LNCaP clone FGC (cell line): ENCODE measurements at regions not wholly inside any gene's neighbourhood (a gene's known extent, or its start where the extent isn't known, plus 50 kb on each side); places are given as distances from the start of the nearest gene placed in this dataset.

Source experiments
- DNase-seq: peaks from one replicate; pipeline ENCODE4 v3.0.0-alpha.2; 2011; ENCODE audit warnings: low read depth
- H3K4me3 ChIP-seq: 2 replicates; pipeline ENCODE4 v1.5.1; 2011; ENCODE audit warnings: mild to moderate bottlenecking, low read depth, low read length, control low read depth
- TF ChIP-seq, protein P1 (sequence below): IDR thresholded peaks from 2 replicates; pipeline ENCODE4 v1.5.1; 2012; ENCODE audit warnings: mild to moderate bottlenecking; ENCODE audit not compliant: control insufficient read depth, insufficient read depth; ENCODE audit errors: extremely low read depth

DNA sequence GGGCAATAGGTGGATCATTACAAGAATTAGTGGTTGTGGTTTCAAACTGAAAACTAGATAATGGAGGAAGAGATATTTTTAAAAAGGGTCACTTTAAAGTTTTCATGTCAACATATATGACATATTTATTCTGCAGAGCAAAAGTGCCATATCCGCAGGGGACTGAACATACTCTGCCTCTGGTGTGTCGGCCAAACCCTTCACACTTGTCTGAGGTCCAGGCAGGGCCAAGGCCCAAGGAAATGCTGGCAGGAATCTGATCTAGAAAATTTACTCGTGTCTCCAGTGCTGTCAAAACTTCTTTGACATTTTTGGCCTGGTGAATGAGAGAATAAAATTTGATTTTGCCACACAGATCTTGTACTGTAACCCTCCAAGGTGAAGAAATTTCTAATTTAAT is 562.3 kb downstream of the CCSER2 start:
- TF ChIP-seq, protein P1, sequence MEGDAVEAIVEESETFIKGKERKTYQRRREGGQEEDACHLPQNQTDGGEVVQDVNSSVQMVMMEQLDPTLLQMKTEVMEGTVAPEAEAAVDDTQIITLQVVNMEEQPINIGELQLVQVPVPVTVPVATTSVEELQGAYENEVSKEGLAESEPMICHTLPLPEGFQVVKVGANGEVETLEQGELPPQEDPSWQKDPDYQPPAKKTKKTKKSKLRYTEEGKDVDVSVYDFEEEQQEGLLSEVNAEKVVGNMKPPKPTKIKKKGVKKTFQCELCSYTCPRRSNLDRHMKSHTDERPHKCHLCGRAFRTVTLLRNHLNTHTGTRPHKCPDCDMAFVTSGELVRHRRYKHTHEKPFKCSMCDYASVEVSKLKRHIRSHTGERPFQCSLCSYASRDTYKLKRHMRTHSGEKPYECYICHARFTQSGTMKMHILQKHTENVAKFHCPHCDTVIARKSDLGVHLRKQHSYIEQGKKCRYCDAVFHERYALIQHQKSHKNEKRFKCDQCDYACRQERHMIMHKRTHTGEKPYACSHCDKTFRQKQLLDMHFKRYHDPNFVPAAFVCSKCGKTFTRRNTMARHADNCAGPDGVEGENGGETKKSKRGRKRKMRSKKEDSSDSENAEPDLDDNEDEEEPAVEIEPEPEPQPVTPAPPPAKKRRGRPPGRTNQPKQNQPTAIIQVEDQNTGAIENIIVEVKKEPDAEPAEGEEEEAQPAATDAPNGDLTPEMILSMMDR, result no peak
- no peak for DNase-seq
- H3K4me3 ChIP-seq, result no peak overlapping the region

DNA sequence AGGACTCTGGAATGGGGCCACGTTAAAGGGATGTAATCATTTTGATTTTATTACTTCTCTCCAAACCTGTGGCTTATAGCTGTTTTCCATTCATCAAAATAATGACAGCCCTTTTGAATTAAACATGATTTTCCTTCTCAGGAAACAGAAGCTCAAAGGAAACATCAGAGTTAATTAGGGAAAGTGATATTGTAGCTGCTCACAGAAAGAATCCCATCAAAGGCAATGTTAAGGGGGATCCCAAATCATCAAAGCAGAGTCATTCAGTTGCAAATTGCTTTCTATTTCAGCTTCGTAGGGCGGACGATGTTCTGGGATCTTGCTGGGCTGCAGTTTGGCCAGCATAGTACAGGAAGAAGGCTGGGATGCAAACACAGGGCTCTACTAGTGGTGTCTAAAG is 563.2 kb downstream of the CCSER2 start:
- H3K4me3 ChIP-seq, result no peak overlapping the region
- TF ChIP-seq, protein P1, result no peak
- DNase-seq, result no peak

DNA sequence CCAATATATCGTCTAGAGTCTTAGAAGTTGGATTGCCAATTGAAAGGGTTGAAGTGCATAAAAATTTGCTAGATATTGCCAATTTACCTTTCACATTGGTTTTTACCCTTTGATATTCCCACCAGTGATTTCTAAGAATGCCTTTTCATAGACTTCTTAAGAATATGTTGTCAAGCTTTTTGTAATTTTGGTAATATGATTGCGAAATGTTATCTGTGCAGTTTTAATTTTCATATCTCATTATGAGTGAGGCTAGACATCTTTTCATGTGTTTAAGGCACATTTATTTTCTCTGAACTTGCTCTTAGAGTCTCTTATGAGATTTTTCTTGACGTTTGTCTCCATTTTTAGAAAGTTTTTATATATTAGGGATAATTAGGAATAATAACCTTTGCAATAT is 567.2 kb downstream of the CCSER2 start:
- TF ChIP-seq, protein P1, result no peak
- no peak overlapping the region for H3K4me3 ChIP-seq
- DNase-seq, result no peak

DNA sequence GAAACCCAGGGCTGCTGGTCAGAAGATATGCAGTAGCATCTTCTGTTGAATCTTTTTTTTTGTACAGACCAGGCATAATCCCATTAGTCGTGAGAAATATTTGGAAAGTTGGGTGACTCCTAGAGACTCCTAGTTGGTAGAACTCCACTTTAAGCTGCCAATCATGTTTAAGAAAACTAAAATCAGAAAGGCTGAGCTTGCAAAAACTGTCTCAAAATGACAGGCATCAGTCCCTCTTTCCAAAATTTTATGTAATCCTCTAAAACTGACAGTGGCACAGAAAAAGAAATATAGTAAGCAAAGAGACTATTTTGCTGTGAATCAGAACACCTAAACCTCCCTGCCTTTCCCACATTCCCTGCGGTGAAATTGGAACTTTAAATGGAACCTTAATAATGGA is 568.5 kb downstream of the CCSER2 start:
- TF ChIP-seq, protein P1, result no peak
- no peak for DNase-seq
- H3K4me3 ChIP-seq, result no peak overlapping the region

DNA sequence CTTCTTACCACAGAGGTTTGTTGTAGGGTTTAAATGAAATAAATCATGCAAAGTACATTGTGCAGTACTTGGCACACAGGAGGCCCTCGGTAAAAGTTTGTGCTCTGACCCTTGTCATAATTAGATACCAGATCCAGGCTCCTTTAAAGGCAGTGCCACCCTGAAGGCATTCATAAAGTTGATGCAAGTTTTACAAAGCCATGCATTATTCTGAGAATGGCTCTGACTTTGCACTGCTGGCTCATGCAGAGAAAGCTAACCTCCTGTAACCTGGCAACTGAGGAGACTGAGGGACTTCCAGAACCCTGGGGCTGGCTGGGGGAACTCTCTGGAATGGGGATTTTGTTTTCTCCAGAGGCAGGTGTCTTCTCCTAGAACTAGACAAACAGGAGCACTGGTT is 570.9 kb downstream of the CCSER2 start:
- H3K4me3 ChIP-seq, result no peak overlapping the region

DNA sequence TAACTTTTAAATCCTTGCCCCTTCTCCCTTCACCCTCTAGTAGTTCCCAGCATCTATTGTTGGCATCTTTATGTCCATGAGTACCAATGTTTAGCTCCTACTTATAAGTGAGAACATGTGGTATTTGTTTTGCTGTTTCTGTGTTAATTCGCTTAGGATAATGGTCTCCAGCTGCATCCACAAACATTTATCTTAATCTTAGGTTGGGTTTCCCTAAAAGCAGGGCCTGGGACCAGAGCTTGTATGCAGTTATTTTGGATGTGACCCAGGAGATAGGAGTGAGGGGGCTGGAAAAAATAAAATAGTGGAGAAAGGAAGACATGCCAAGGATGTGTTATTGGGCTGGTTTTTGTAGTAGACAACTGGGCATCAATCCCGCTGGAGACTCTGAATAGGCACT is 571.8 kb downstream of the CCSER2 start:
- no peak overlapping the region for H3K4me3 ChIP-seq
- TF ChIP-seq, protein P1, result no peak
- DNase-seq, result no peak

More for the DNA sequence above, 570.9 kb downstream of the CCSER2 start:
- TF ChIP-seq, protein P1, result no peak
- DNase-seq, result no peak

DNA sequence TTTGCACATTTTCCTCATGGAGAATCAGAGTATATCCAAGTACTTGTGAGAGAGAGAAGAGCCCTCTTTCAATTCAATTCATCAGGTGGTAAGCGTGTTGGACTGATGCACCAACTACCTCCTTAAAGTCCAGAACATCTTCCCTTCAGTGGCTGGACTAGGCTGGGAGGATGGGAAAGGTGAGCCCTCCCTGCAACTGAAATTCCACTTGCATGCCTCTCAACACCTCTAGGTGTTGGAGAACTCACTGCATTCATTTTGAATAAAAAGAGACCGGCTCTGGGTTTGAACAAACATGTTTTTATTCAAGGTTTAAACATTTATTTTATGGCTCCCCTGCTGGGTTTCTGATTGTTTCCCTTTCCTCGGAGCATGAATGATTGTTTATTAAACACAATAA is 573.5 kb downstream of the CCSER2 start:
- no peak overlapping the region for H3K4me3 ChIP-seq
- TF ChIP-seq, protein P1, result no peak
- DNase-seq, result no peak
